GM12872 (cell line): ENCODE measurements at regions not wholly inside any gene's neighbourhood (a gene's known extent, or its start where the extent isn't known, plus 50 kb on each side); places are given as distances from the start of the nearest gene placed in this dataset.

ENCODE experiments used
- CTCF ChIP-seq: IDR thresholded peaks from 3 replicates; pipeline ENCODE4 v1.5.1; 2011; ENCODE audit warnings: low read depth, mild to moderate bottlenecking, low read length, moderate library complexity; ENCODE audit not compliant: insufficient read depth

- no peak for TF ChIP-seq CTCF
Observed at GRCh38 chr6:51553246-51554015, 534.0 kb downstream of the PKHD1 start.

- TF ChIP-seq CTCF, result no peak
Observed at GRCh38 chr6:51554029-51554428, 533.4 kb downstream of the PKHD1 start.

- peak; percentile 33; the same call in 1 of the 3 replicates for TF ChIP-seq CTCF
Observed at GRCh38 chr6:51559059-51559458, 528.4 kb downstream of the PKHD1 start.

GRCh38 chr6:51562198-51562597, 525.2 kb downstream of the PKHD1 start:
- no peak for TF ChIP-seq CTCF
